ENCODE measurements at regions not wholly inside any gene's neighbourhood (a gene's known extent, or its start where the extent isn't known, plus 50 kb on each side); places are given as distances from the start of the nearest gene placed in this dataset.
"Not testable (repeated sequence)": the region's sequence is repeated elsewhere in the genome, so short reads cannot be mapped to it uniquely, and the experiment has no call there.

- TF ChIP-seq, protein P1, sequence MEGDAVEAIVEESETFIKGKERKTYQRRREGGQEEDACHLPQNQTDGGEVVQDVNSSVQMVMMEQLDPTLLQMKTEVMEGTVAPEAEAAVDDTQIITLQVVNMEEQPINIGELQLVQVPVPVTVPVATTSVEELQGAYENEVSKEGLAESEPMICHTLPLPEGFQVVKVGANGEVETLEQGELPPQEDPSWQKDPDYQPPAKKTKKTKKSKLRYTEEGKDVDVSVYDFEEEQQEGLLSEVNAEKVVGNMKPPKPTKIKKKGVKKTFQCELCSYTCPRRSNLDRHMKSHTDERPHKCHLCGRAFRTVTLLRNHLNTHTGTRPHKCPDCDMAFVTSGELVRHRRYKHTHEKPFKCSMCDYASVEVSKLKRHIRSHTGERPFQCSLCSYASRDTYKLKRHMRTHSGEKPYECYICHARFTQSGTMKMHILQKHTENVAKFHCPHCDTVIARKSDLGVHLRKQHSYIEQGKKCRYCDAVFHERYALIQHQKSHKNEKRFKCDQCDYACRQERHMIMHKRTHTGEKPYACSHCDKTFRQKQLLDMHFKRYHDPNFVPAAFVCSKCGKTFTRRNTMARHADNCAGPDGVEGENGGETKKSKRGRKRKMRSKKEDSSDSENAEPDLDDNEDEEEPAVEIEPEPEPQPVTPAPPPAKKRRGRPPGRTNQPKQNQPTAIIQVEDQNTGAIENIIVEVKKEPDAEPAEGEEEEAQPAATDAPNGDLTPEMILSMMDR (IDR thresholded peaks at IDR 0.05): no peak
- TF ChIP-seq POLR2AphosphoS5 (IDR thresholded peaks at IDR 0.05) (no peak), EP300 (IDR thresholded peaks at IDR 0.05) (no peak), POLR2A (IDR thresholded peaks at IDR 0.05) (no peak)
- Histone ChIP-seq H3K36me3 (no peaks in the 10 kb centered on the region), H3K4me1 (no peaks in the 10 kb centered on the region), H3K9me3 (no peaks in the 10 kb centered on the region), H3K27me3 (no peaks in the 10 kb centered on the region), H3K27ac (no peak overlapping the region), H3K4me3 (no peak overlapping the region)
- DNase-seq (ENCODE audit: low spot score in 2 of 2): no peak
- WGBS: 59% methylated on average over 3 of the region's 3 CpGs
These were observed 62.1 kb upstream of the NRIP1 start for GRCh38 chr21:15126948-15127347.

- Histone ChIP-seq H3K4me1 (no peaks in the 10 kb centered on the region), H3K9me3 (no peaks in the 10 kb centered on the region), H3K27me3 (no peaks in the 10 kb centered on the region), H3K27ac (no peak overlapping the region), H3K36me3 (no peaks in the 10 kb centered on the region), H3K4me3 (no peak overlapping the region)
- DNase-seq (ENCODE audit: low spot score in 2 of 2): no peak
- TF ChIP-seq EP300 (IDR thresholded peaks at IDR 0.05) (no peak), POLR2AphosphoS5 (IDR thresholded peaks at IDR 0.05) (no peak), POLR2A (IDR thresholded peaks at IDR 0.05) (no peak)
- TF ChIP-seq, protein P1 (IDR thresholded peaks at IDR 0.05): no peak
These were observed 62.6 kb upstream of the NRIP1 start for GRCh38 chr21:15127437-15127836.

- Histone ChIP-seq H3K27ac (no peak overlapping the region), H3K4me3 (no peak overlapping the region), H3K27me3 (no peaks in the 10 kb centered on the region), H3K9me3 (no peaks in the 10 kb centered on the region), H3K36me3 (no peaks in the 10 kb centered on the region), H3K4me1 (no peaks in the 10 kb centered on the region)
- WGBS: 60% methylated on average over 1 of the region's 1 CpG
- no peak for DNase-seq (ENCODE audit: low spot score in 2 of 2)
- TF ChIP-seq POLR2AphosphoS5 (IDR thresholded peaks at IDR 0.05) (no peak), POLR2A (IDR thresholded peaks at IDR 0.05) (no peak), EP300 (IDR thresholded peaks at IDR 0.05) (no peak)
- TF ChIP-seq, protein P1 (IDR thresholded peaks at IDR 0.05): no peak
These were observed 63.5 kb upstream of the NRIP1 start for GRCh38 chr21:15128267-15128666.

DNA sequence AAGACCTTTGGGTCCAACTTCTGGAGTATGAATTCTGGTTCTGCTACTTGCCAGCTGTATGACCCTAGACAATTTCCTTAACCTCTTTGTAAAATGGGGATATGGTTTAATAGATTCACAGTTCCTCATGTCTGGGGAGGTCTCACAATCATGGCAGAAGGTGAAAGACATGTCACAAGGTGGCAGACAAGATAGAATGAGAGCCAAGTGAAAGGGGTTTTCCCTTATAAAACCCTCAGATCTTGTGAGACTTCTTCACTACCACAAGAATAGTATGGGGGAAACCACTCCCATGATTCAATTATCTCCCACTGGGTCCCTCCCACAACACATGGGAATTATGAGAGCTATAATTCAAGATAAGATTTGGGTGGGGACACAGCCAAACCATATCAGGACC is 63.9 kb upstream of the NRIP1 start:
- not testable (repeated sequence) for H3K27me3 ChIP-seq; H3K4me3 ChIP-seq; DNase-seq (ENCODE audit: low spot score in 2 of 2); H3K9me3 ChIP-seq; H3K4me1 ChIP-seq; H3K36me3 ChIP-seq; H3K27ac ChIP-seq

DNA sequence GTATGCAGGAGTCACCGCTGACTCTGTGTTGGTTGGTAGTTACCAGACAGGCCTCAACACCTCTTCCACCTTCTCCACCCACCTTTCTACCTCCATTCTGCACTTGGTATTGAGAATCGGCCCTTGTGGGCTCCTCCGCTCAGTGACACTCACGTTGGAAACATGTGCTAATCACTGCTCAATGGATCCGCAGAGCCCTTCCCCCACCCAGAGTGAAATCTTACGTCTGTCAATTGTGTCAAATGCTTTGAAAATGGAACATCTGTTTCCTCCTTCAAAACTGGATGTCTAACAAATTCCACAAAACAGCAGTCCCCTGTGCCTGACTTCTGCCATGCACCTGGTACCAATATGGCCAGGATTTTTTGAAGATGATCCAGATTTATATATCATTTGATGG is 65.5 kb upstream of the NRIP1 start:
- DNase-seq (ENCODE audit: low spot score in 2 of 2): no peak
- 60% methylated on average over 6 of the region's 6 CpGs for WGBS
- TF ChIP-seq, protein P1 (IDR thresholded peaks at IDR 0.05): no peak
- TF ChIP-seq POLR2AphosphoS5 (IDR thresholded peaks at IDR 0.05) (no peak), EP300 (IDR thresholded peaks at IDR 0.05) (no peak), POLR2A (IDR thresholded peaks at IDR 0.05) (no peak)
- H3K4me1 ChIP-seq: peaks cover 5% of the 10 kb centered on the region
- no peak overlapping the region for H3K27ac ChIP-seq
- no peaks in the 10 kb centered on the region for H3K36me3 ChIP-seq
- no peaks in the 10 kb centered on the region for H3K9me3 ChIP-seq
- H3K27me3 ChIP-seq: no peaks in the 10 kb centered on the region
- no peak overlapping the region for H3K4me3 ChIP-seq

GRCh38 chr21:15130751-15131150 is 66.0 kb upstream of the NRIP1 start:
- DNase-seq (ENCODE audit: low spot score in 2 of 2): no peak
- 51% methylated on average over 1 of the region's 1 CpG for WGBS
- H3K4me1 ChIP-seq: peaks cover 5% of the 10 kb centered on the region
- no peaks in the 10 kb centered on the region for H3K9me3 ChIP-seq
- no peak overlapping the region for H3K27ac ChIP-seq
- no peaks in the 10 kb centered on the region for H3K27me3 ChIP-seq
- H3K4me3 ChIP-seq: no peak overlapping the region
- H3K36me3 ChIP-seq: no peaks in the 10 kb centered on the region
- TF ChIP-seq EP300 (IDR thresholded peaks at IDR 0.05) (no peak), POLR2AphosphoS5 (IDR thresholded peaks at IDR 0.05) (no peak), POLR2A (IDR thresholded peaks at IDR 0.05) (no peak)
- TF ChIP-seq, protein P1 (IDR thresholded peaks at IDR 0.05): no peak

All from suprapubic skin (tissue), 4 donors.